K562 (cell line): ENCODE measurements at regions not wholly inside any gene's neighbourhood (a gene's known extent, or its start where the extent isn't known, plus 50 kb on each side); places are given as distances from the start of the nearest gene placed in this dataset.
A peak's percentile ranks its signal among the peaks of the same experiment; 100 is the strongest.

ENCODE experiments used
- ATAC-seq: fragments of 200-7000 bp; cut with Tn5 transposase; 3 replicates; pipeline ENCODE4 v1.9.1; 2020; ENCODE audit warnings: moderate library complexity
- BruUV-seq: library from RNA; stranded (reverse); fragments of 400-500 nt; replicated peaks from 2 replicates; lab custom pipeline; 2021; lab: Mats Ljungman, UMichigan
- CTCF ChIA-PET: fragments of 300-600 bp; formaldehyde crosslinking; extraction: SDS; loops from one replicate; lab custom pipeline; 2021; ENCODE audit warnings: low intra/inter-chr PET ratio; lab: Yijun Ruan, JAX
- POLR2A ChIA-PET: fragments of 300-600, 350-650 bp; sonication (Branson Sonifier 250); formaldehyde crosslinking; extraction: SDS; loops from one replicate; lab custom pipeline; 2021; ENCODE audit warnings: antibody characterized with exemption, inconsistent platforms; lab: Yijun Ruan, JAX
- DNase-seq, 4 experiments: peaks; one replicate each; pipeline versions ENCODE4 v3.0.0 to v3.0.0-alpha.2; 2011 to 2018; ENCODE audit warnings: low spot score in 3 of 4, mixed read lengths in 3 of 4; ENCODE audit errors: extremely low read depth in 1 of 4
- FAIRE-seq: peaks from 2 replicates; lab custom pipeline; 2011; peaks lifted over from hg19 to GRCh38; lab: Jason Lieb, UNC
- H2AFZ ChIP-seq: 2 replicates; pipeline ENCODE4 v1.6.0; 2011; ENCODE audit warnings: low read depth, low read length, control low read depth, inconsistent platforms
- H3K27ac ChIP-seq: fragments of 200-600 bp; 3 replicates; pipeline ENCODE4 v1.8.0; 2011; ENCODE audit warnings: low read depth, mild to moderate bottlenecking, control low read depth, inconsistent platforms, low read length, moderate library complexity, mixed read lengths; ENCODE audit errors: extremely low read depth
- H3K27me3 ChIP-seq, 2 experiments: fragments of 300-600 bp in 1 of 2; 2 replicates in 1 of 2; 3 replicates in 1 of 2; pipeline versions ENCODE4 v1.6.0 to v1.8.0; 2011; ENCODE audit warnings: inconsistent platforms in 2 of 2, low read length in 2 of 2, mild to moderate bottlenecking in 1 of 2, mixed read lengths in 1 of 2, moderate library complexity in 1 of 2; ENCODE audit not compliant: control insufficient read depth in 2 of 2, insufficient read depth in 2 of 2
- H3K36me3 ChIP-seq: fragments of 300-600 bp; 3 replicates; pipeline ENCODE4 v1.8.0; 2011; ENCODE audit warnings: mild to moderate bottlenecking, low read length, inconsistent platforms; ENCODE audit not compliant: control insufficient read depth, insufficient read depth
- H3K4me1 ChIP-seq, 2 experiments: fragments of 200-600 bp in 1 of 2; replicated peaks in 1 of 2; 2 replicates in 1 of 2; 3 replicates in 1 of 2; pipeline versions ENCODE4 v1.5.1 to v1.8.0; 2011; ENCODE audit warnings: inconsistent platforms in 2 of 2, low read length in 2 of 2, mild to moderate bottlenecking in 1 of 2, mixed read lengths in 1 of 2, moderate library complexity in 1 of 2; ENCODE audit not compliant: control insufficient read depth in 2 of 2, insufficient read depth in 2 of 2
- H3K4me2 ChIP-seq: 2 replicates; pipeline ENCODE4 v1.6.1; 2011; ENCODE audit warnings: low read length, control low read depth, inconsistent platforms, mixed read lengths; ENCODE audit not compliant: insufficient read depth
- H3K4me3 ChIP-seq: fragments of 200-600 bp; sonication (generic), shearing (Covaris generic); 2 replicates; pipeline ENCODE4 v1.5.1; 2016; ENCODE audit warnings: control low read depth, inconsistent platforms
- H3K79me2 ChIP-seq: fragments of 200-600 bp; 3 replicates; pipeline ENCODE4 v1.8.0; 2011; ENCODE audit warnings: low read length, inconsistent platforms; ENCODE audit not compliant: control insufficient read depth, insufficient read depth
- H3K9ac ChIP-seq, 2 experiments: 2 replicates each; pipeline versions ENCODE4 v1.6.0 to v1.6.1; 2011; ENCODE audit warnings: low read depth in 2 of 2, low read length in 2 of 2, control low read depth in 1 of 2, inconsistent platforms in 1 of 2, mild to moderate bottlenecking in 1 of 2, mixed read lengths in 1 of 2; ENCODE audit not compliant: insufficient read depth in 1 of 2
- H3K9me1 ChIP-seq: one replicate; pipeline ENCODE4 v1.6.0; 2011; ENCODE audit warnings: inconsistent platforms, mild to moderate bottlenecking, low read length, moderate library complexity; ENCODE audit not compliant: control insufficient read depth, insufficient read depth
- H3K9me3 ChIP-seq: replicated peaks from 2 replicates; pipeline ENCODE4 v1.5.1; 2011; ENCODE audit warnings: low read depth, low read length, inconsistent platforms; ENCODE audit not compliant: control insufficient read depth, insufficient read depth
- H4K20me1 ChIP-seq: replicated peaks from 2 replicates; pipeline ENCODE4 v1.6.1; 2011; ENCODE audit warnings: low read length, inconsistent platforms, mixed read lengths; ENCODE audit not compliant: control insufficient read depth, insufficient read depth
- ASH1L ChIP-seq: fragments of 450-650 bp; IDR thresholded peaks from 2 replicates; pipeline ENCODE4 v1.6.1; 2018; ENCODE audit warnings: borderline replicate concordance, mild to moderate bottlenecking, low read depth; ENCODE audit not compliant: partially characterized antibody
- CBFB ChIP-seq: sonication (generic); formaldehyde crosslinking; IDR thresholded peaks from 2 replicates; pipeline ENCODE4 v1.4.0; 2020; ENCODE audit warnings: mild to moderate bottlenecking, missing genetic modification reagents
- CC2D1A ChIP-seq: fragments of 450-650 bp; IDR thresholded peaks from 2 replicates; pipeline ENCODE4 v1.6.1; 2017; ENCODE audit warnings: mild to moderate bottlenecking
- E2F8 ChIP-seq: fragments of 450-650 bp; IDR thresholded peaks from 2 replicates; pipeline ENCODE4 v1.7.1; 2018; ENCODE audit warnings: mild to moderate bottlenecking, low read depth; ENCODE audit not compliant: partially characterized antibody
- HNRNPL ChIP-seq: fragments of 200-400 bp; formaldehyde crosslinking; IDR thresholded peaks from 2 replicates; pipeline ENCODE4 v1.6.1; 2017; ENCODE audit warnings: low read depth, mild to moderate bottlenecking, low read length
- HNRNPLL ChIP-seq: fragments of 200-400 bp; formaldehyde crosslinking; IDR thresholded peaks from 2 replicates; pipeline ENCODE4 v1.6.1; 2017; ENCODE audit warnings: low read length, low read depth, mild to moderate bottlenecking; ENCODE audit not compliant: poor library complexity, severe bottlenecking
- MAFF ChIP-seq: IDR thresholded peaks from 2 replicates; pipeline ENCODE4 v1.6.1; 2012; ENCODE audit warnings: low read length, improper control_type of control experiment
- MAZ ChIP-seq, 2 experiments: fragments of 450-650 bp in 1 of 2; sonication (generic) in 1 of 2; formaldehyde crosslinking; IDR thresholded peaks in 1 of 2; conservative IDR thresholded peaks in 1 of 2; 2 replicates each; pipeline versions ENCODE4 v1.4.0 to v1.5.0; 2020; ENCODE audit warnings: mild to moderate bottlenecking in 1 of 2, missing genetic modification reagents in 1 of 2
- MYNN ChIP-seq, 2 experiments: sonication (generic); formaldehyde crosslinking in 1 of 2; IDR thresholded peaks; 2 replicates each; pipeline versions ENCODE4 v1.5.0 to v1.6.1; 2016 to 2020; ENCODE audit warnings: antibody characterized with exemption in 1 of 2, missing genetic modification reagents in 1 of 2
- NCOR1 ChIP-seq: fragments of 450-650 bp; IDR thresholded peaks from 2 replicates; pipeline ENCODE4 v1.6.1; 2016; ENCODE audit warnings: mild to moderate bottlenecking, moderate library complexity
- PHF8 ChIP-seq: fragments of 200-600 bp; sonication (generic); IDR thresholded peaks from 2 replicates; pipeline ENCODE4 v1.6.1; 2012; ENCODE audit warnings: mixed run types, mild to moderate bottlenecking, inconsistent platforms, low read length, moderate library complexity, borderline replicate concordance
- RBM15 ChIP-seq: fragments of 200-400 bp; formaldehyde crosslinking; IDR thresholded peaks from 2 replicates; pipeline ENCODE4 v1.6.1; 2018; ENCODE audit warnings: mild to moderate bottlenecking, low read length, moderate library complexity; ENCODE audit not compliant: insufficient read depth
- RFX7 ChIP-seq: fragments of 250-450 bp; sonication (Bioruptor Pico); IDR thresholded peaks from 2 replicates; pipeline ENCODE4 v1.5.1; 2021; ENCODE audit warnings: mild to moderate bottlenecking
- SMAD2 ChIP-seq: fragments of 150-350 bp; IDR thresholded peaks from 2 replicates; pipeline ENCODE4 v1.6.1; 2014; ENCODE audit warnings: low read depth, mild to moderate bottlenecking, low read length
- SRSF9 ChIP-seq: fragments of 200-400 bp; formaldehyde crosslinking; IDR thresholded peaks from 2 replicates; pipeline ENCODE4 v1.6.1; 2017; ENCODE audit warnings: low read depth, low read length, borderline replicate concordance
- TEAD2 ChIP-seq: fragments of 450-650 bp; IDR thresholded peaks from 2 replicates; pipeline ENCODE4 v1.6.1; 2016; ENCODE audit warnings: missing genetic modification characterization, control low read depth, missing compliant biosample characterization
- TGIF2 ChIP-seq: sonication (generic); formaldehyde crosslinking; IDR thresholded peaks from 2 replicates; pipeline ENCODE4 v1.8.1; 2022; ENCODE audit warnings: mild to moderate bottlenecking, missing genetic modification reagents, moderate library complexity
- ZNF583 ChIP-seq: fragments of 250-450 bp; sonication (Bioruptor Pico); IDR thresholded peaks from 2 replicates; pipeline ENCODE4 v1.4.0; 2020
- in situ Hi-C: fragments of 300-500 bp; cut with MboI; formaldehyde crosslinking; loops from 4 replicates; pipeline ENCODE4 v1.15.0; 2018; ENCODE audit warnings: inconsistent platforms, mixed read lengths
- intact Hi-C: fragments of 100-400 bp; cut with micrococcal nuclease; formaldehyde crosslinking; loops from 2 replicates; pipeline ENCODE4 v1.14.2; 2022
- TF ChIP-seq, protein P1 (sequence below): IDR thresholded peaks from 3 replicates; pipeline ENCODE4 v1.6.1; 2011; ENCODE audit warnings: borderline replicate concordance, mild to moderate bottlenecking, moderate library complexity; ENCODE audit not compliant: insufficient read length; ENCODE audit errors: extremely low read depth

DNA sequence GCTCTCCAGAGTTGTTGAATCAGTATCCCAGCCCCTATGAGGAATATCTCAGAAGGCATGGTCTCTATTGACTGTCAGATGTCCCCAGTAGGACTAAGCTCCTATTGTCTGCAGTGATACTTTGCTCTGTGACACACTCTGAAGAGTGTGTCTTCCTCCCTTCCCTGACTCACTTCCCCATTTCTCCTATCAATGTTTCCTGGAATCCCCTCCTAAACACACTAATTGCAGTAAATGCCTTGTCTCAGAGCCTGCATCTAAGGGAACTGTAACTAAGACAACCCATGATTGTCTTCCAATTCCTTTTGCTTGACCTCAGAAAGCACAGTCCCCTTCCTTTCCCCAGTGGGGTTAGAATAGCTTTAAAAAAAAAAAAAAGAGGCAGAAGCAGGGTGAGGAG, 397.3 kb upstream of the PROK2 start:
- ChIA-PET CTCF (no interaction called here), POLR2A (interaction anchor here (0.6 to 1.4 kb wide), 3 partner anchors 13 to 33 kb away, joined by 3 to 4 read pairs (median 3); no protein-coding TSS in a partner anchor)
- Histone ChIP-seq H3K9me1 (no peaks in the 10 kb centered on the region), H3K4me2 (peak overlapping the region; percentile 20; the same call in 1 of the 2 replicates), H3K4me3 (no peak overlapping the region), H3K4me1 (peaks cover 17 to 61% of the 10 kb centered on the region in 2 experiments), H2AFZ (peak overlapping the region; percentile 49; the same call in 1 of the 2 replicates), H3K9ac (peak overlapping the region in 1 of 2 experiments; percentile 14; a peak in 1 of 4 replicates), H3K79me2 (no peaks in the 10 kb centered on the region), H3K27me3 (no peaks in the 10 kb centered on the region), H3K9me3 (no peaks in the 10 kb centered on the region), H3K27ac (0 out of 3 replicates have a peak overlapping the region, but pooled peaks have one; percentile 19), H3K36me3 (no peaks in the 10 kb centered on the region), H4K20me1 (no peaks in the 10 kb centered on the region)
- ATAC-seq = 0 out of 3 replicates have a peak, but pooled peaks have one; percentile 4
- FAIRE-seq = no peak
- peak in 2 of 4 experiments; percentile 26 to 48 for DNase-seq
- intact Hi-C loops (no loop called here), in situ Hi-C loops (no loop called here)
- no TSS peak for BruUV-seq
- TF ChIP-seq ASH1L (no peak), MYNN (IDR thresholded peaks at IDR 0.05) (peak; percentile 54; the same call in 1 of the 2 replicates), MYNN (CRISPR knock-in tag; IDR thresholded peaks at IDR 0.05) (no peak), MAFF (no peak), HNRNPL (no peak), HNRNPLL (no peak), NCOR1 (no peak), TGIF2 (CRISPR knock-in tag) (no peak), SMAD2 (no peak), SRSF9 (no peak), E2F8 (no peak), MAZ (CRISPR knock-in tag; conservative IDR thresholded peaks at IDR 0.05 in 1 of 2, IDR thresholded peaks at IDR 0.05 in 1 of 2) (peak in 1 of 2 experiments; percentile 25; a peak in 1 of 4 replicates), CC2D1A (no peak), ZNF583 (CRISPR knock-in tag) (no peak), CBFB (CRISPR knock-in tag) (no peak), RBM15 (no peak), RFX7 (CRISPR knock-in tag) (no peak), TEAD2 (tag) (no peak), PHF8 (no peak)
- TF ChIP-seq, protein P1, sequence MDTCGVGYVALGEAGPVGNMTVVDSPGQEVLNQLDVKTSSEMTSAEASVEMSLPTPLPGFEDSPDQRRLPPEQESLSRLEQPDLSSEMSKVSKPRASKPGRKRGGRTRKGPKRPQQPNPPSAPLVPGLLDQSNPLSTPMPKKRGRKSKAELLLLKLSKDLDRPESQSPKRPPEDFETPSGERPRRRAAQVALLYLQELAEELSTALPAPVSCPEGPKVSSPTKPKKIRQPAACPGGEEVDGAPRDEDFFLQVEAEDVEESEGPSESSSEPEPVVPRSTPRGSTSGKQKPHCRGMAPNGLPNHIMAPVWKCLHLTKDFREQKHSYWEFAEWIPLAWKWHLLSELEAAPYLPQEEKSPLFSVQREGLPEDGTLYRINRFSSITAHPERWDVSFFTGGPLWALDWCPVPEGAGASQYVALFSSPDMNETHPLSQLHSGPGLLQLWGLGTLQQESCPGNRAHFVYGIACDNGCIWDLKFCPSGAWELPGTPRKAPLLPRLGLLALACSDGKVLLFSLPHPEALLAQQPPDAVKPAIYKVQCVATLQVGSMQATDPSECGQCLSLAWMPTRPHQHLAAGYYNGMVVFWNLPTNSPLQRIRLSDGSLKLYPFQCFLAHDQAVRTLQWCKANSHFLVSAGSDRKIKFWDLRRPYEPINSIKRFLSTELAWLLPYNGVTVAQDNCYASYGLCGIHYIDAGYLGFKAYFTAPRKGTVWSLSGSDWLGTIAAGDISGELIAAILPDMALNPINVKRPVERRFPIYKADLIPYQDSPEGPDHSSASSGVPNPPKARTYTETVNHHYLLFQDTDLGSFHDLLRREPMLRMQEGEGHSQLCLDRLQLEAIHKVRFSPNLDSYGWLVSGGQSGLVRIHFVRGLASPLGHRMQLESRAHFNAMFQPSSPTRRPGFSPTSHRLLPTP = no peak
